Renal pelvis (tissue), 1 donor: ENCODE measurements at regions not wholly inside any gene's neighbourhood (a gene's known extent, or its start where the extent isn't known, plus 50 kb on each side); places are given as distances from the start of the nearest gene placed in this dataset.

Source experiments
- DNase-seq: peaks from one replicate; pipeline ENCODE4 v3.0.0-alpha.2; 2013

- DNase-seq, result no peak
These were observed 304.0 kb upstream of the CBLB start for GRCh38 chr3:106172780-106173179.

- no peak for DNase-seq
These were observed 306.5 kb upstream of the CBLB start for GRCh38 chr3:106175276-106175675.

GRCh38 chr3:106176734-106177133 lies 307.9 kb upstream of the CBLB start:
- no peak for DNase-seq

GRCh38 chr3:106182950-106183511 lies 314.2 kb upstream of the CBLB start:
- no peak for DNase-seq

- DNase-seq, result no peak
These were observed 315.1 kb upstream of the CBLB start for GRCh38 chr3:106183762-106184391.

- no peak for DNase-seq
These were observed 316.0 kb upstream of the CBLB start for GRCh38 chr3:106184540-106185457.

GRCh38 chr3:106185949-106186348 lies 317.1 kb upstream of the CBLB start:
- DNase-seq, result no peak

GRCh38 chr3:106190296-106190695 lies 321.5 kb upstream of the CBLB start:
- DNase-seq, result no peak

- no peak for DNase-seq
These were observed 322.4 kb upstream of the CBLB start for GRCh38 chr3:106191211-106191610.

- no peak for DNase-seq
These were observed 323.1 kb upstream of the CBLB start for GRCh38 chr3:106191913-106192312.

GRCh38 chr3:106193876-106194275 lies 325.1 kb upstream of the CBLB start:
- no peak for DNase-seq

GRCh38 chr3:106194726-106195125 lies 325.9 kb upstream of the CBLB start:
- DNase-seq, result no peak

- DNase-seq, result no peak
These were observed 328.9 kb upstream of the CBLB start for GRCh38 chr3:106197532-106198194.

GRCh38 chr3:106204160-106204868 lies 335.5 kb upstream of the CBLB start:
- DNase-seq, result peak; percentile 54

- DNase-seq, result peak; percentile 80
These were observed 337.3 kb upstream of the CBLB start for GRCh38 chr3:106206146-106206545.

GRCh38 chr3:106206613-106207012 lies 337.8 kb upstream of the CBLB start:
- DNase-seq, result no peak

GRCh38 chr3:106208251-106208650 lies 339.4 kb upstream of the CBLB start:
- no peak for DNase-seq

GRCh38 chr3:106208967-106209366 lies 340.2 kb upstream of the CBLB start:
- no peak for DNase-seq

GRCh38 chr3:106209482-106209881 lies 340.7 kb upstream of the CBLB start:
- DNase-seq, result no peak

GRCh38 chr3:106210923-106211322 lies 342.1 kb upstream of the CBLB start:
- no peak for DNase-seq

GRCh38 chr3:106212665-106213222 lies 343.9 kb upstream of the CBLB start:
- DNase-seq, result no peak

- DNase-seq, result no peak
These were observed 345.1 kb upstream of the CBLB start for GRCh38 chr3:106213954-106214353.
